ENCODE measurements at regions not wholly inside any gene's neighbourhood (a gene's known extent, or its start where the extent isn't known, plus 50 kb on each side); places are given as distances from the start of the nearest gene placed in this dataset.
"Not testable (repeated sequence)": the region's sequence is repeated elsewhere in the genome, so short reads cannot be mapped to it uniquely, and the experiment has no call there.

DNA sequence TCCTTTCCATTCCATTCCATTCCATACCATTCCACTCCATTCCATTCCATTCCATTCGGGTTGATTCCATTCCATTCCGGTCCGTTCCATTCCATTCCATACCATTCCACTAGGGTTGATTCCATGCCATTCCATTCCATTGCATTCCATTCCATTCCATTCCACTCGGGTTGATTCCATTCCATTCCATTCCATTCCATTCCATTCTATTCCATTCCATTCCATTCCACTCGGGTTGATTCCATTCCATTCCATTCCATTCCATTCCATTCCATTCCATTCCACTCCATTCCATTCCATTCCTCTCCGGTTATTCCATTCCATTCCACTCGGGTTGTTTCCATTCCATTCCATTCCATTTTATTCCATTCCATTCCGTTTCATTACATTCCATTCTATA, 153.4 kb downstream of the CWH43 start:
- H3K9me3 ChIP-seq; H3K4me3 ChIP-seq (replicated peaks in 1 of 3); H3K27ac ChIP-seq; H3K27me3 ChIP-seq; intact Hi-C loops (cut with DNase I); H3K36me3 ChIP-seq; H3K4me1 ChIP-seq; DNase-seq: not testable (repeated sequence)
- WGBS, 2 donors, result 63 to 74% methylated on average over 8 of the region's 8 CpGs

GRCh38 chr4:49140351-49140750, 154.3 kb downstream of the CWH43 start:
- WGBS, 2 donors, result 26 to 34% methylated on average over 8 of the region's 8 CpGs
- peak; percentile 20 to 29 for DNase-seq
- intact Hi-C loops (cut with DNase I), result not testable (repeated sequence)

DNA sequence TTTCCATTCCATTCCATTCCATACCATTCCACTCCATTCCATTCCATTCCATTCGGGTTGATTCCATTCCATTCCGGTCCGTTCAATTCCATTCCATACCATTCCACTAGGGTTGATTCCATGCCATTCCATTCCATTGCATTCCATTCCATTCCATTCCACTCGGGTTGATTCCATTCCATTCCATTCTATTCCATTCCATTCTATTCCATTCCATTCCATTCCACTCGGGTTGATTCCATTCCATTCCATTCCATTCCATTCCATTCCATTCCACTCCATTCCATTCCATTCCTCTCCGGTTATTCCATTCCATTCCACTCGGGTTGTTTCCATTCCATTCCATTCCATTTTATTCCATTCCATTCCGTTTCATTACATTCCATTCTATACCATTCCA, 155.9 kb downstream of the CWH43 start:
- 53 to 59% methylated on average over 3 to 8 of the region's 8 CpGs for WGBS, 2 donors
- intact Hi-C loops (cut with DNase I); H3K9me3 ChIP-seq; H3K4me3 ChIP-seq (replicated peaks in 1 of 3); H3K4me1 ChIP-seq; DNase-seq; H3K27me3 ChIP-seq; H3K36me3 ChIP-seq; H3K27ac ChIP-seq: not testable (repeated sequence)

More at GRCh38 chr4:49140351-49140750, 154.3 kb downstream of the CWH43 start:
- not testable (repeated sequence) for H3K9me3 ChIP-seq; H3K36me3 ChIP-seq; H3K4me1 ChIP-seq; H3K27ac ChIP-seq; H3K4me3 ChIP-seq (replicated peaks in 1 of 3); H3K27me3 ChIP-seq

DNA sequence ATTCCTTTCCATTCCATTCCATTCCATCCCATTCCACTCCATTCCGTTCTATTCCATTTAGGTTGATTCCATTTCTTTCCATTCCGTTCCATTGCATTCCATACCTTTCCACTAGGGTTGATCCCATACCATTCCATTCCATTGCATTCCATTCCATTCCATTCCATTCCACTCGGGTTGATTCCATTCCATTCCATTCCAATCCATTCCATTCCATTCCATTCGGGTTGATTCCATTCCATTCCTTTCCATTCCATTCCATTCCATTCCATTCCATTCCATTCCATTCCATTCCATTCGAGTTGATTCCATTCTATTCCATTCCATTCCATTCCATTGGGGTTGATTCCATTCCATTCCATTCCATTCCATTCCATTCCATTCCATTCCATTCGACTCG, 161.1 kb downstream of the CWH43 start:
- H3K27ac ChIP-seq; H3K36me3 ChIP-seq; intact Hi-C loops (cut with DNase I); H3K4me1 ChIP-seq; DNase-seq; H3K4me3 ChIP-seq (replicated peaks in 1 of 3); H3K9me3 ChIP-seq; H3K27me3 ChIP-seq: not testable (repeated sequence)
- WGBS, 2 donors, result 53 to 61% methylated on average over 7 of the region's 7 CpGs

DNA sequence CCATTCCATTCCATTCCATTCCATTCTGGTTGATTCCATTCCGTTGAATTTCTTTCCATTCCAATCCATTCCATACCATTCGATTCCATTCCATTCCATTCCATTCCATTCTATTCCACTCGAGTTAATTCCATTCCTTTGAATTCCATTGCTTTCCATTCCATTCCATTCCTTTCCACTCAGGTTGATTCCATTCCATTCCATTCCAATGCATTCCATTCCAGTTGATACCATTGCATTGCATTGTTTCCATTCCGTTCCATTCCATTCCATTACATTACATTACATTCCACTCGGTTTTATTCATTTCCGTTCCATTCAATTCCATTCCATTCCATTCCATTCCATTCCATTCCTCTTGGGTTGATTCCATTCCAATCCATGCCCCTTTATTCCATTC, 161.5 kb downstream of the CWH43 start:
- H3K4me3 ChIP-seq (replicated peaks in 1 of 3); DNase-seq; H3K36me3 ChIP-seq; H3K27me3 ChIP-seq; H3K27ac ChIP-seq; H3K4me1 ChIP-seq; intact Hi-C loops (cut with DNase I); H3K9me3 ChIP-seq: not testable (repeated sequence)
- WGBS, 2 donors, result 49 to 56% methylated on average over 6 of the region's 6 CpGs

DNA sequence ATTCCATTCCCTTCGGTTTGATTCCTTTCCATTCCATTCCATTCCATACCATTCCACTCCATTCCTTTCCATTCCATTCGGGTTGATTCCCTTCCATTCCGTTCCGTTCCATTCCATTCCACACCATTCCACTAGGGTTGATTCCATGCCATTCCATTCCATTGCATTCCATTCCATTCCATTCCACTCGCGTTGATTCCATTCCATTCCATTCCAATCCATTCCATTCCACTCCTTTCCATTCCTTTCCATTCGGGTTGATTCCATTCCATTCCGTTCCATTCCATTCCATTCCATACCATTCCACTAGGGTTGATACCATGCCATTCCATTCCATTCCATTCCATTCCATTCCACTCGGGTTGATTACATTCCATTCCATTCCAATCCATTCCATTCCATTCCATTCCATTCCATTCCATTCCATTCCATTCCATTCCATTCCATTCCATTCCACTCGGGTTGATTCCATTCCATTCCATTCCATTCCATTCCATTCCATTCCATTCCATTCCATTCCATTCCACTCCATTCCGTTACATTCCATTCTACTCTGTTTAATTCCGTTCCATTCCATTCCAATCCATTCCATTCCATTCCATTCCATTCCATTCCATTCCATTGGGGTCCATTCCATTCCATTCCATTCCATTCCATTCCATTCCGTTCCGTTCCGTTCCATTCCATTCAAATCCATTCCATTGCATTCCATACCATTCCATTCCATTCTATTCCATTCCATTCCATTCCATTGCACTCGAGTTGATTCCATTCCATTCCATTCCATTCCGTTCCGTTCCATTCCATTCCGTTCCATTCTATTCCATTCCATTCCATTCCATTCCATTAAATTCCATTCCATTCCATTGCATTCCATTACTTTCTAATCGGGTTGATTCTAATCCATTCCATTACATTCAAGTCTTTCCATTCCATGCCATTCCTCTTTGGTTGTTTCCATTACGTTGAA, 163.2 kb downstream of the CWH43 start:
- H3K4me1 ChIP-seq; H3K4me3 ChIP-seq (replicated peaks in 1 of 3); DNase-seq; H3K27me3 ChIP-seq; H3K36me3 ChIP-seq; H3K9me3 ChIP-seq; intact Hi-C loops (cut with DNase I); H3K27ac ChIP-seq: not testable (repeated sequence)
- 53 to 55% methylated on average over 21 of the region's 21 CpGs for WGBS, 2 donors

GRCh38 chr4:49150351-49151083, 164.4 kb downstream of the CWH43 start:
- H3K4me3 ChIP-seq (replicated peaks in 1 of 3); DNase-seq; intact Hi-C loops (cut with DNase I); H3K4me1 ChIP-seq; H3K27ac ChIP-seq; H3K36me3 ChIP-seq; H3K27me3 ChIP-seq; H3K9me3 ChIP-seq: not testable (repeated sequence)
- WGBS, 2 donors, result 45 to 53% methylated on average over 10 of the region's 10 CpGs

- H3K9me3 ChIP-seq; DNase-seq; H3K27me3 ChIP-seq; H3K36me3 ChIP-seq; intact Hi-C loops (cut with DNase I); H3K27ac ChIP-seq; H3K4me3 ChIP-seq (replicated peaks in 1 of 3); H3K4me1 ChIP-seq: not testable (repeated sequence)
- 61 to 68% methylated on average over 11 of the region's 11 CpGs for WGBS, 2 donors
Measured at GRCh38 chr4:49153011-49153410, 166.9 kb downstream of the CWH43 start.

DNA sequence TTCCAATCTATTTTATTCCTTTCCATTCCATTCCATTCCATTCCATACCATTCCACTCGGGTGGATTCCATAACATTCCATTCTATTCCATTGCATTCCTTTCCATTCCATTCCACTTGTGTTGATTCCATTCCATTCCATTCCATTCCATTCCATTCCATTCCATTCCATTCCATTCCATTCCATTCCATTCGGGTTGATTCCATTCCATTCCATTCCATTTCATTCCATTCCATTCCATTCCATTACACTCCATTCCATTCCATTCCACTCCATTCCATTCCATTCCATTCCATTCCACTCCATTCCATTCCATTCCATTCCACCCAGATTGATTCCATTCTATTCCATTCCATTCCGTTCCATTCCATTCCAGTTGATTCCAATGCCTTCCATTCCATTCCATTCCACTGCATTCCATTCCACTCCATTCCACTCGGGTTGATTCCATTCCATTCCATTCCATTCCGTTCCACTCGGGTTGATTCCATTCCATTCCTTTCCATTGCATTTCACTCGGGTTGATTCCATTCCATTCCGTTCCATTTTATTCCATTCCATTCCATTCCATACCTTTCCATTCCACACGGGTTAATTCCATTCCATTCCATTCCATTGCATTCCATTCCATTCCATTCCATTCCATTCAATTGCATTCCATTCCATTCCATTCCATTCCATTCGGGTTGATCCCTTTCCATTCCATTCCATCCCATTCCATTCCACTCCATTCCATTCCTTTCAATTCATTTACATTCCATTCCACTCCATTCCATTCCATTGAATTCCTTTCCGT, 168.4 kb downstream of the CWH43 start:
- 61 to 62% methylated on average over 11 of the region's 11 CpGs for WGBS, 2 donors
- H3K36me3 ChIP-seq; H3K9me3 ChIP-seq; H3K27me3 ChIP-seq; H3K4me3 ChIP-seq (replicated peaks in 1 of 3); intact Hi-C loops (cut with DNase I); H3K27ac ChIP-seq; H3K4me1 ChIP-seq; DNase-seq: not testable (repeated sequence)

- H3K4me1 ChIP-seq; H3K27me3 ChIP-seq; H3K4me3 ChIP-seq (replicated peaks in 1 of 3); H3K36me3 ChIP-seq; DNase-seq; H3K9me3 ChIP-seq; intact Hi-C loops (cut with DNase I); H3K27ac ChIP-seq: not testable (repeated sequence)
- 71% methylated on average over 7 of the region's 7 CpGs for WGBS, 2 donors
Measured at GRCh38 chr4:49155270-49155669, 169.2 kb downstream of the CWH43 start.

DNA sequence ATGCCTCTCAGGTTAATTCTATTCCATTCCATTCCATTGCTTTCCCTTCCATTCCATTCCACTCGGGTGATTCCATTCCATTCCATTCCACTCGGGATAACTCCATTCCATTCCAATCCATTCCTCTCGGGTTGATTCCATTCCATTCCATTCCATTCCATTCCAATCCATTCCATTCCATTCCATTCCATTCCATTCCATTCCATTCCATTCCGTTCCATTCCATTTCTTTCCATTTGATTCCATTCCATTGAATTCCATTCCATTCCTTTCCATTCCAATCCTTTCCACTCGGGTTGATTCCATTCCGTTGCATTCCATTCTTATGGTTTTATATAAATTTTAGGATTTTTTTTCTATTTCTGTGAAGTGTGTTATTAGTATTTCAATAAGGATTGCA, 170.2 kb downstream of the CWH43 start:
- 62 to 65% methylated on average over 6 of the region's 6 CpGs for WGBS, 2 donors
- H3K4me1 ChIP-seq; intact Hi-C loops (cut with DNase I); H3K36me3 ChIP-seq; DNase-seq; H3K4me3 ChIP-seq (replicated peaks in 1 of 3); H3K27me3 ChIP-seq; H3K27ac ChIP-seq; H3K9me3 ChIP-seq: not testable (repeated sequence)

GRCh38 chr4:49157630-49158029, 171.6 kb downstream of the CWH43 start:
- H3K4me1 ChIP-seq; H3K9me3 ChIP-seq; DNase-seq; H3K27me3 ChIP-seq; H3K4me3 ChIP-seq (replicated peaks in 1 of 3); intact Hi-C loops (cut with DNase I); H3K27ac ChIP-seq; H3K36me3 ChIP-seq: not testable (repeated sequence)
- WGBS, 2 donors, result 46 to 62% methylated on average over 2 of the region's 2 CpGs

Measured in thyroid gland (tissue), 4 donors.